B cell (primary cell): ENCODE measurements at regions not wholly inside any gene's neighbourhood (a gene's known extent, or its start where the extent isn't known, plus 50 kb on each side); places are given as distances from the start of the nearest gene placed in this dataset.

ENCODE experiments used
- ATAC-seq: fragments of 200-7000 bp; cut with Tn5 transposase; one replicate; pipeline ENCODE4 v1.10.0; 2021; ENCODE audit warnings: low read depth, mild to moderate bottlenecking, moderate number of reproducible peaks, moderate library complexity
- CTCF ChIA-PET: fragments of 350-600 bp; sonication (Branson Sonifier 250); formaldehyde crosslinking; loops from one replicate; lab custom pipeline; 2021; ENCODE audit warnings: antibody characterized with exemption, inconsistent platforms; lab: Charles Lee
- POLR2A ChIA-PET: fragments of 350-600 bp; sonication (Branson Sonifier 250); formaldehyde crosslinking; loops from one replicate; lab custom pipeline; 2021; ENCODE audit warnings: antibody characterized with exemption; lab: Charles Lee
- DNase-seq: peaks from one replicate; pipeline ENCODE4 v3.0.0; 2013
- H2AFZ ChIP-seq: 2 replicates; pipeline ENCODE4 v1.6.1; 2012; ENCODE audit warnings: mild to moderate bottlenecking, low read depth, low read length; ENCODE audit not compliant: insufficient read depth, poor library complexity, severe bottlenecking
- H3K27ac ChIP-seq, 2 donors: 1 replicate in 1 of 2; 2 replicates in 1 of 2; pipeline ENCODE4 v1.5.1; 2012 to 2013; ENCODE audit warnings: low read length in 2 of 2, mild to moderate bottlenecking in 2 of 2, moderate library complexity in 1 of 2
- H3K27me3 ChIP-seq, 4 experiments: fragments of 200-600 bp in 1 of 4; sonication (generic) in 1 of 4; replicated peaks in 1 of 4; 1 replicate in 2 of 4; 2 replicates in 2 of 4; pipeline versions ENCODE4 v1.6.1 to v1.7.0; 2013 to 2016; ENCODE audit warnings: low read length in 3 of 4, mild to moderate bottlenecking in 2 of 4, mixed read lengths in 1 of 4, moderate library complexity in 1 of 4; ENCODE audit not compliant: insufficient read depth in 4 of 4, control insufficient read depth in 3 of 4; ENCODE audit errors: control extremely low read depth in 1 of 4
- H3K36me3 ChIP-seq, 2 experiments: replicated peaks in 1 of 2; 1 replicate in 1 of 2; 2 replicates in 1 of 2; pipeline versions ENCODE4 v1.6.1 to v1.7.1; 2013; ENCODE audit warnings: low read length in 1 of 2; ENCODE audit not compliant: insufficient read depth in 2 of 2, control insufficient read depth in 1 of 2; ENCODE audit errors: control extremely low read depth in 1 of 2, extremely low read depth in 1 of 2
- H3K4me1 ChIP-seq, 2 donors: fragments of 200-600 bp in 1 of 2; sonication (generic) in 1 of 2; 1 replicate in 1 of 2; 2 replicates in 1 of 2; pipeline versions ENCODE4 v1.5.1 to v1.6.1; 2013 to 2017; ENCODE audit warnings: low read length in 2 of 2; ENCODE audit not compliant: control insufficient read depth in 2 of 2, insufficient read depth in 2 of 2
- H3K4me2 ChIP-seq: replicated peaks from 2 replicates; pipeline ENCODE3; 2012; ENCODE audit warnings: mild to moderate bottlenecking, low read depth, low read length; ENCODE audit not compliant: poor library complexity, severe bottlenecking
- H3K4me3 ChIP-seq, 5 experiments: fragments of 200-600 bp in 1 of 5; sonication (generic) in 1 of 5; 1 replicate in 3 of 5; 2 replicates in 2 of 5; pipeline versions ENCODE4 v1.5.1 to v1.7.0; 2011 to 2016; ENCODE audit warnings: low read length in 4 of 5, mild to moderate bottlenecking in 4 of 5, low read depth in 2 of 5, control low read depth in 1 of 5, moderate library complexity in 1 of 5; ENCODE audit not compliant: insufficient read depth in 1 of 5; ENCODE audit errors: control extremely low read depth in 1 of 5, extremely low read depth in 1 of 5
- H3K79me2 ChIP-seq: fragments of 200-600 bp; sonication (generic); one replicate; pipeline ENCODE4 v1.6.0; 2016; ENCODE audit warnings: low read length; ENCODE audit not compliant: control insufficient read depth, insufficient read depth
- H3K9ac ChIP-seq: fragments of 200-600 bp; sonication (generic); 2 replicates; pipeline ENCODE4 v1.6.1; 2017; ENCODE audit warnings: mild to moderate bottlenecking, low read length, moderate library complexity
- H3K9me3 ChIP-seq, 3 donors: one replicate each; pipeline versions ENCODE4 v1.6.1 to v1.7.1; 2013; ENCODE audit warnings: low read length in 2 of 3; ENCODE audit not compliant: control insufficient read depth in 2 of 3, insufficient read depth in 1 of 3; ENCODE audit errors: control extremely low read depth in 1 of 3
- H4K20me1 ChIP-seq: 2 replicates; pipeline ENCODE4 v1.6.0; 2012; ENCODE audit warnings: mild to moderate bottlenecking, low read length; ENCODE audit not compliant: insufficient read depth, control insufficient read depth, poor library complexity, severe bottlenecking
- H3K27ac Mint-ChIP-seq: one replicate; pipeline ENCODE4 v1.8.0; 2021; ENCODE audit warnings: mixed read lengths
- H3K27me3 Mint-ChIP-seq: one replicate; pipeline ENCODE4 v1.8.0; 2021; ENCODE audit warnings: mixed read lengths
- H3K4me1 Mint-ChIP-seq: one replicate; pipeline ENCODE4 v1.8.0; 2021; ENCODE audit warnings: mixed read lengths
- H3K4me3 Mint-ChIP-seq: one replicate; pipeline ENCODE4 v1.8.0; 2021; ENCODE audit warnings: mixed read lengths
- H3K9me3 Mint-ChIP-seq: one replicate; pipeline ENCODE4 v1.8.0; 2022; ENCODE audit warnings: mixed read lengths; ENCODE audit not compliant: insufficient read depth
- CTCF ChIP-seq: fragments of 200-600 bp; IDR thresholded peaks from one replicate; pipeline ENCODE4 v1.8.0; 2022; ENCODE audit warnings: antibody characterized with exemption, mild to moderate bottlenecking
- EZH2 ChIP-seq: IDR thresholded peaks from 2 replicates; pipeline ENCODE4 v1.6.1; 2012; ENCODE audit warnings: borderline replicate concordance, low read depth, mild to moderate bottlenecking, moderate library complexity, low read length; ENCODE audit not compliant: insufficient read depth, poor library complexity, severe bottlenecking
- WGBS: methylation state at CpG from one replicate; pipeline ENCODE4 v1.1.5; 2013; ENCODE audit warnings: missing lambda C conversion rate; ENCODE audit not compliant: insufficient coverage; 5-methylcytosine and 5-hydroxymethylcytosine counted together
- intact Hi-C: fragments of 100-400 bp; cut with micrococcal nuclease; formaldehyde crosslinking; loops from one replicate; pipeline ENCODE4 v1.10.0; 2022

DNA sequence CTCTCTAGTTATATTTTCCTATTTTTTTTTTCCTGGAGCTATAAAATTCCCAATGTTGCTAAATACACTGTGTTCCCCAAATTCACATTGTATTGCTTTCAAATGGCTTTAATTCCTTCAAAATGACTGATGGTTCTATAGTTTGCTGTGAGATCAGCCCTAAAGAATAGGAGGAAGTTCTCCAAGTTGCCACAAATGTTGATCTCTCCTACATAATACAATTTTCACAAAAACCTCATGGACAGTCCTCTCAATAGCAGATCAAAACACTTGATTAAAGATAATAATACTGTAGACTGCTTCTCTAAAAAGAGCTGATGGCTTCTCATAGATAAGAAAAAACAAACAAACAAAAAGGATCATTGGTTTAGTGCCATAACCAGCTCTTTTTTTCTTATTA, 97.8 kb upstream of the CAV2 start:
- POLR2A ChIA-PET = no interaction called here

DNA sequence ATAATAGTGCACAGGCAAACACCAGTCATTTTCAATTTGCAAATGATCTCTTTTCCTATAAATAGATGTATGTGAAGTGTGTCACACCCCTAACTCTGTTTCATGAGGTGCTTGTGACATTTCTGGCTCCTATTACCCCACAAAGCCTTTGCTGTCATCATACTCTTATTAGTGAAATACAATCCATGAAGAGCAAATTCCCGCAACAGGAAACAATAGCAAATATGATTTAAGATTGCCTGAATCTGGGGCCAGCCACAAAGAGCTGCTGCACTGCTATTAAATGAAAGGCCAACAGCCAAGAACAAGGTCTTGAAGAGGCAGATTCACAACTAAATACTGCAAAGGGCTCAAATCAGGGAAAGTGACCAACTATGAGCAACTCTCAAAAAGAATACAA, 96.3 kb upstream of the CAV2 start:
- Histone ChIP-seq H3K4me2 (no peak overlapping the region), H3K4me3 (no peak overlapping the region), H3K79me2 (no peaks in the 10 kb centered on the region), H3K9ac (no peak overlapping the region), H3K4me1 (no peaks in the 10 kb centered on the region), H3K27me3 (peaks cover 0 to 6% (median 0%) of the 10 kb centered on the region in 4 experiments), H3K27ac (no peak overlapping the region), H3K36me3 (no peaks in the 10 kb centered on the region), H2AFZ (no peak overlapping the region), H4K20me1 (no peaks in the 10 kb centered on the region), H3K9me3 (no peaks in the 10 kb centered on the region)
- POLR2A ChIA-PET = no interaction called here
- CTCF ChIA-PET = no interaction called here
- ATAC-seq (no peak), DNase-seq (no peak)
- Mint-ChIP-seq H3K9me3 (no peaks in the 10 kb centered on the region), H3K27ac (no peak overlapping the region), H3K4me1 (no peaks in the 10 kb centered on the region), H3K27me3 (peaks cover 22% of the 10 kb centered on the region), H3K4me3 (no peak overlapping the region)
- intact Hi-C loops = no loop called here
- no CpG with 5 or more reads among the region's 1 CpG for WGBS
- no peak for TF ChIP-seq CTCF
- no peak for TF ChIP-seq EZH2

More for the DNA sequence above, 97.8 kb upstream of the CAV2 start:
- no peaks in the 10 kb centered on the region for H3K4me1 ChIP-seq
- no peak overlapping the region for H3K4me3 ChIP-seq
- no peak overlapping the region for H3K27ac Mint-ChIP-seq
- H3K36me3 ChIP-seq = no peaks in the 10 kb centered on the region
- H3K9me3 Mint-ChIP-seq = no peaks in the 10 kb centered on the region
- no peak overlapping the region for H3K27ac ChIP-seq
- peaks cover 0 to 5% (median 0%) of the 10 kb centered on the region in 3 donors for H3K9me3 ChIP-seq
- peaks cover 19% of the 10 kb centered on the region for H3K27me3 Mint-ChIP-seq
- no peak for DNase-seq
- CTCF ChIA-PET = no interaction called here
- H3K79me2 ChIP-seq = no peaks in the 10 kb centered on the region
- H3K4me3 Mint-ChIP-seq = no peak overlapping the region
- TF ChIP-seq EZH2 = no peak
- TF ChIP-seq CTCF = no peak
- ATAC-seq = no peak
- H2AFZ ChIP-seq = no peak overlapping the region
- H3K4me2 ChIP-seq = no peak overlapping the region
- H3K9ac ChIP-seq = no peak overlapping the region
- intact Hi-C loops = no loop called here
- no peaks in the 10 kb centered on the region for H3K4me1 Mint-ChIP-seq
- peaks cover 0 to 6% (median 0%) of the 10 kb centered on the region in 4 experiments for H3K27me3 ChIP-seq
- no peaks in the 10 kb centered on the region for H4K20me1 ChIP-seq
